Activated gamma-delta T cell treated with Interleukin-2 at 50 U/mL for 16 hours (primary cell): ENCODE measurements at regions not wholly inside any gene's neighbourhood (a gene's known extent, or its start where the extent isn't known, plus 50 kb on each side); places are given as distances from the start of the nearest gene placed in this dataset.

Experiments used
- DNase-seq: peaks from one replicate; pipeline ENCODE4 v3.0.0-alpha.2; 2020

GRCh38 chr20:12597551-12597950, 411.2 kb upstream of the SPTLC3 start:
- DNase-seq: no peak

- no peak for DNase-seq
These were observed 409.9 kb upstream of the SPTLC3 start for GRCh38 chr20:12598894-12599293.

- no peak for DNase-seq
These were observed 409.3 kb upstream of the SPTLC3 start for GRCh38 chr20:12599494-12599893.

DNA sequence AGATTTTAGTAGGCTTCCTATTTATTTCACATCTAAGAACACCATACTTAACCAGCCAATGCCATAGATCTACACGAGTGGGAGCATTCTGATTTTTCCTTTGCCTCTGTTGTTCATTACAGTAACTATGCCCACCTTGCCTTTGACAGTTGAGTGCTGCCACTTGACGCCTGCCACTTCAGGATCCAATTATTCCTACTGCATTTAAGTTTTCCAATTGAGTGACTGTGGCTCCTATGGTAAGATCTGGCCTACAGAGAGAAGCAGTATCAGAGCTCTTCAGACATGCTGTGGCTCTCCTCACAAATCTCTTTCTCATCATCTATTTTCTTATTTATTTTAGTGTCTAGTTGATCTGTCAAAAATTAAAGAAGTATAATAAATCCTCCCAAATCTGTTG, 403.0 kb upstream of the SPTLC3 start:
- no peak for DNase-seq

DNA sequence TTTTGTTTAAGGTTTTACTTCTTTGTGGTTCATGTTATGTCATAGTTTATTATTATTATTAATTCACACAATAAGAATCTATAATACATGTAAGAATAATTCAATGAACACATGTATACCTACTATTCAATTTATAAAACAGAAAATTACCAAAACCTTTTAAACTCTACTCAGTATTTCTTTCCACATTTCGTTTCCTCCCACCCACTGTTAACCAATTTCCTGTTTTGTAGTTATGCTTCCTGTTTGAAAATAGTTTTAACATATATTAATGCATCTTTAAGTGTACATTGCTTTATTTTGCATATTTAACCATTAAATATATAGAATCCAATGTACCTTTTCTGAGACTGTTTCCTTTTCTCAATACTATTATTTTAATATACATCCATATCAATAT, 397.9 kb upstream of the SPTLC3 start:
- DNase-seq: no peak

DNA sequence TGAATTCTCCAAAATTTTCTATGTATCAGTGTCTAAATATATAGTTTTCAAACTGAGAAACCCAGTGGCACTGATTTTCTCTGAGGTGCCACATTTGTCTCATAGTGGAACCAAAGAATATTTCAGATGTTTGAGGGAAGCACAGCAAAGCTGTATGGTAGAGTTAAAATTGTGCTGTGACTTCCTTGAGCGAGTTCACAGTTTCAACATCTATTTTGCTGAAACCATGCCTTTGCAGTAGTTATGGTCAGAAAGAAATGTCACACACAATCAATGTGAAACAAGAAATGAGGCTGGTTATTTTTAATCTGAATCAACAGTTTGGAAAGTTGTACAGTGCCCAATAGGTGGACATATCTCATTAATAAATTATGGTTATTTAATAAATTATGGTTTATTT, 394.0 kb upstream of the SPTLC3 start:
- no peak for DNase-seq

DNA sequence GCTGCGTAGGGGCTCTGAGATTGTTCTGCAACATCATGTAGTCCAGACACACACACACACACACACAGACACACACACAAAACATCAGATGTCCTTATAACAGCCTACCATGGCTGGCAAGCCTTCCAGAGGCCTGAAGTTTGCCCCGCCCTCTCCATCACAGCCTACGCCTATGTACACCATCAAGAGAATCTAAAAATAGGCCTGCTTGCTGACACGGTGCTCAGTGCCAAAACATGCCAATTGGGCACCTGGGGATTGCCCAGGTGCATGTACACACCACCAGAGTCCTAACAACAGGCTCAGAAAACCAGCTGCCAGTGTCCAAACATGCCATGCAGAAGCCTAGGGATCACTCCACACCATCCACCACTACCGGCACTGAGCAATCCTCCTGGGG, 391.7 kb upstream of the SPTLC3 start:
- DNase-seq: no peak

DNA sequence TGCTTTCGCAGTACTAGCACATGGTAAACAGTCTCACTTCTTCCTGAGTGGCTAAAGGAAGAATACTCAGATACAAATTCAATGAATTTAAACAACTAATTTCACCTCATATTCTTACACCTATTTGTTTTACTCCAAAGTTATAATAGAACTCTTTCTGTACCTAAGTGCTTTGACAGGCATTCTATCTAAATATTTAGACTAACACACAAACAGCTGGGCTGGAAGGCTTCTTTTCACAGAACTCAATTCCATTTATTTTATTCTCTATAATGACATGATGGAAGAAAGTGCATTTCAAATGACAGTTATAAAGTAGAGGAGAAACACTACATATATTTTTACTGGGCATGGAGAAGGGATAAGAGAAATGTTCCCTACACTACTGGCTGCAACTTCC, 384.9 kb upstream of the SPTLC3 start:
- no peak for DNase-seq

DNA sequence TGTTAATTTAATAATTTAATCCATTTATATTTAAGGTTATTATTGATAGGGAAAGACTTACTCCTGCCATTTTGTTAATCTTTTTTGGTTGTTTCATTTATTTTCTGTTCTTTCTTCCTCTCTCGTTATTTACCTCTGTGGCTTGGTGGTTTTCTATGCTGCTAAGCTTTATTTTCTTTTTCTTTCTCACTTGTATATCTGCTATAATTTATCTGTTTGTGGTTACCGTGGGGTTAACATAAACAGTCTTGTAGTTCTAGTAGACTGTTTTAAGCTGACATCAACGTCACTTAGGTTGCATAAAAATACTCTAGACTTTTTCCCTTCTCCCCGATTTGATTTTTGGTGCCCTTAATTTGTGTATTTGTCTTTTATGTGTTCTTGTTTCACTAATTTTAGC, 381.3 kb upstream of the SPTLC3 start:
- no peak for DNase-seq

DNA sequence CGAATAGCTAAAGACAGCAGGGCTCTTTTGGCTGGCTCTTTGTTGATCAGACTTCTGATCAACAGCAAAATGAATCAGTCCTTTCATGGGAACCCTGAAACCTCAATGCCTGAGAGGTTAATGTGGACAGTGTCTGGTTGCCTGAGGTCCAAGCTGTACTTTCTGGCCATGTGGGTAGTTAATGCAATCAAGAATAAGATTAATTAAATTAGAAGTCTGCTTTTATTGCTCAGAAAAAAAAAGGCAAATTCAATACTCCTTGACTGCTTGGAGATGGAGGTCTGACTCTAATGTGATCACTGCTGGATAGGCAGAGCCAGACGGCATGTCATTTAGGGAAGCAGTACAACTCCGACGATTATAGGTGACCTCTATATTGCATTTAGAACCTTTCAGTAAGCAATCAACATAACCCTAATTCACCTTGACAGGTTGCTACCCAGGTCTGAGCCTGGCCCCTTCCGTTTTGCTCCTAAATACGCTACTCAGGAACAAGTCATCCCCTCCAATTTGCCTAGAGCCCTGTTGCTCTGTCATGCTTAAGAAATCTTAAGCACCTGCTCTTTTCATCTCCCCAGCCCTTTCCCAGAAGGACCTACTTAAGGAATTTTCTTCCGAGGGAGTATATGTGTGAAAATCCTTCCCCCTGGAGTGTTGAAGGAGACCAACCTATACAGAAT, 370.0 kb upstream of the SPTLC3 start:
- no peak for DNase-seq

DNA sequence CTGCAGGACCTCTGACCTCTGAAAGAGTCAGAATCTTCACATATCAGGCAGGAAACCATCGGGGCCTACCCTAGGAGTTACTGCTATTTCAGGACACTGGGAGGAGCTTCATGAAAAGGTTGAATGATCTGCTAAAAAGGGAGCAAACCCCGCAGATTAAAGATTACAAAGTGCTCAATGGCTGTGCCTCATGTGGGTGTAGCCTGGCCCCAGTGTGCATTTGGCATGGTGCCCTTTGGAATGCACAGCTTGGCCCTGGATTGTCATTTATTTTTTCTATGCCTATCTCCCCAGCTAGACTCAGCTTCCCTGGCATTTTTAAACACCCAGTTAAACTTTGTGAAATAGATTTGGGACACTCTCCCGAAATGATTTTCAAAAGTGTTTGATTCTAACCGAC, 368.5 kb upstream of the SPTLC3 start:
- no peak for DNase-seq

DNA sequence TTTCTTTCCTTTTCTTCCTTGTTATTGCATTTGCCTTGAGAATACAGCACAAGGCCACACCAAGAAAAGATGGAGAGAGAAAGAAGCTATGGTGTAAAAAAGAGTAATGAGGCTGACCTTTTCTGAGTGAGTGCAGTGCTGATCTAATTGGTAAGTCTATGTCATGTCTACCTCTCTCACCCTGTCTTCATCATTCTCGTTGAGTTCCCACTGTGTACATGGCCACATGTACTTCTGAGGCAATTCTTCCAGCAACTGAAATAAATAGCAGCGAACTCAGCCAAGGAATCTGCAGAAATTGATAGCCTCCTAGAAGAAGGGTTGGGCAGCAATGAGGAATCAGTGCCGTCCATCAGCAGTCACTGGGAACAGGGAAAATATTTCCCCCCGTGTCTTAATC, 367.2 kb upstream of the SPTLC3 start:
- no peak for DNase-seq

GRCh38 chr20:12644461-12644860, 364.3 kb upstream of the SPTLC3 start:
- no peak for DNase-seq

- DNase-seq: no peak
These were observed 359.5 kb upstream of the SPTLC3 start for GRCh38 chr20:12649234-12649633.

GRCh38 chr20:12653642-12654041, 355.1 kb upstream of the SPTLC3 start:
- DNase-seq: no peak

GRCh38 chr20:12659942-12660341, 348.8 kb upstream of the SPTLC3 start:
- no peak for DNase-seq

DNA sequence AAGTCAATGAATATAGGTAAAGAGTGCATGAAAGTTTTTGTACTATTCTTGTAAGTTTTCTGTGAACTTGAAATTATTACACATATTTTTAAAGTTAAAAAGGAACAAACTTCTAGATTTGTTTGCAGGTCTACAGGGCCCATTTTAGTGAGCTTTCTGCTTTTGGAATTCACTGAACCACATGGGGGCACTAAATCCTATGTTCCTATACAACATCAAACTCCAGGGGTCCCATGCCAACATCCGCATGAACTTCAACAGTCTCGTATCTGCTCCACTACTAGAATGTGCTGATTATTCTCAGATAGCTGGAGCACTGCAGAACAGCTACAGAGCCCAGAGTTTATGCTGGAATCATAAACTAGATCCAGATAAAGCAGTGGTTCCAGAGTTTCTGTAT, 347.9 kb upstream of the SPTLC3 start:
- no peak for DNase-seq

GRCh38 chr20:12670301-12670700, 338.5 kb upstream of the SPTLC3 start:
- no peak for DNase-seq

DNA sequence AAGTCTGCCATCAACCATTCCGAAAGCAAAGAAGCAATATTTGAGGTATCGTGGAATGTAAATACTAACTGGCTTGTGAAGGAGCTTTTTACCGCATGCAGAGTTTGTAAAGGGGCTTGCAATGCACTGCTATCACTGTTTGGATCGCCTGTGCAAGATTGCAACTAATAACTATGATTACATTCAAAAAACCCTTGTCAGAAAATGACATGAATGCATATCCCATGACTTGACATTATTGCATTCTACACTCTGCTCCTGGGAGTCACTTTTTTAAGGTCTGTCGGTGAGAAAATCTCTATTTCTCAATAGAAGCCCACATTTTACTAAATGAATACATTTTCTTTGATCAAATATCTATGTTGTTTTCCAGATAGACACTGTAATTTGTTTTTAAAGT, 335.4 kb upstream of the SPTLC3 start:
- no peak for DNase-seq

DNA sequence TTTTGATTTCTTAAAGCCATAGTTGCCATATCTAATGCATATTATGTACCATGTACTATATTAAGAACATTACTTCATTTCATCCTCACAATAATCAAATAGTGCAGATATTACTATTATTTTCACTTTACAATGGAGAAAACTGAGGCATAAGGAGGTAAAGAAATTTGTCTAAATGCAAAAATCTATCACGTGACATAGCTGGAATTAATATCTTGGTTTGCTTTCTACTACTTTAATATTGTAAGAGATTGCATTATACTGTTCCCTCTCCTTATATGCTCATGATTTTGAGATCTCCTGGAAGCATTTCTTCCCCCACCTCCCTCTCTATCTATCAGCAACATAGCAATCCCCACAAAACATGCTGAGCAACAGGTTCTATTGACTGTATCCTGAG, 330.8 kb upstream of the SPTLC3 start:
- DNase-seq: no peak

DNA sequence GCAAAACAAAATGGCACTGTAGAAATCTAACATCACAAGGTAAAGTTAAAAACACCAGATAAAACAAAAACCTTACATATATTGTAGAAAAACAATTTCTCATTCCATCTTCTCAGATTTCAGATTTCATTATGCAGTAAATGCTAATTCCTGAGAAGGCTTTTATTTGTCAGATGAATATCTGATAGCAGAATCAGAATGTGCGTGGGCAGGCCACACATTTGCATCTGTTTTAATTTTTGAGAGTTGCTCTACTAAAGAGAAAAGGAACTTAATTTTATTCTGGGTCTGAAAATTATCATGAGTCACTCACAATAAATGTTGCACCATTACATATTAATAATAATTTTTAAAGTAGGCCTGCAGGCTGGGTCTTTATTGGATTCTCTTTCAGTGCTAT, 329.3 kb upstream of the SPTLC3 start:
- no peak for DNase-seq

- no peak for DNase-seq
These were observed 326.2 kb upstream of the SPTLC3 start for GRCh38 chr20:12682613-12683012.

DNA sequence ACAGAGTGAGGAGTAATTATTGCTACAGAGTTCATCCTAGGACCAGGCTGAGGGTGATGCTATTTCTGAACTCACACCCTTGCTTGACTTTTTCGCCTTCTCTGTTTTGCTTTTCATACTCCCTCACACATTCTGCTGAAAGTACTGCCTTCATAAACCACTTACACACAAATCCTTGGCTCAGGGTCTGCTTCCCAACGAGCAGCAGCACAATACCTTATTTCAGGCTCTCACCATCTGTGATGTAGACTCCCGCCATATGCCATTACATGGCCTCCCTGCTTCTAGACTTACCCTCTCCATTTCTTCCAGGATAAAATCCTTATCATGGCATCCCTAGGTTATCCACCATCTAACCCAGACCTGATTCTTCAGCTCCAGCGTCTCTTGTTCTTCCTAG, 321.3 kb upstream of the SPTLC3 start:
- no peak for DNase-seq

- no peak for DNase-seq
These were observed 312.8 kb upstream of the SPTLC3 start for GRCh38 chr20:12695937-12696336.

DNA sequence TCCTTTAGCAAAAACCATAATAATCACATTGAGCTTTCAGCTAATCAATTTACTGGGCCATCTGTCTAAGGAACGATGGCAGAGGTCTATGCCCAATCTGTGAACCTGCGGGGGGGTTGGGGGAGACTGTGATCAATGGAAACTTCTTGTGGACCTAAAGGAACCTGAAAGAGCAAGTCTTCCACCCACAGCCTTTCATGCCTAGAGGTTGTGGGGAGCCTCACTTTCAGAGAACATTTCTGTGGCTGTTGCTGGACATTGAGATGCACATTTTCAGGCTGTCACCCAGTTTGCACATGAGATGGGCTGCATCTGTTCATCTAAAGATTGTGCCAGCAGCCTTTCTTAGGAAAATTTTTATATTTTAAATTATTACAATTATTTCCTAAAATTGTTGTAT, 310.0 kb upstream of the SPTLC3 start:
- no peak for DNase-seq
